HPDE6-E6E7 (cell line): ENCODE measurements at regions not wholly inside any gene's neighbourhood (a gene's known extent, or its start where the extent isn't known, plus 50 kb on each side); places are given as distances from the start of the nearest gene placed in this dataset.
"Not testable (repeated sequence)": the region's sequence is repeated elsewhere in the genome, so short reads cannot be mapped to it uniquely, and the experiment has no call there.

Experiments used
- DNase-seq: peaks from one replicate; pipeline ENCODE4 v3.0.0; 2011; ENCODE audit warnings: missing footprints; ENCODE audit errors: extremely low spot score

DNA sequence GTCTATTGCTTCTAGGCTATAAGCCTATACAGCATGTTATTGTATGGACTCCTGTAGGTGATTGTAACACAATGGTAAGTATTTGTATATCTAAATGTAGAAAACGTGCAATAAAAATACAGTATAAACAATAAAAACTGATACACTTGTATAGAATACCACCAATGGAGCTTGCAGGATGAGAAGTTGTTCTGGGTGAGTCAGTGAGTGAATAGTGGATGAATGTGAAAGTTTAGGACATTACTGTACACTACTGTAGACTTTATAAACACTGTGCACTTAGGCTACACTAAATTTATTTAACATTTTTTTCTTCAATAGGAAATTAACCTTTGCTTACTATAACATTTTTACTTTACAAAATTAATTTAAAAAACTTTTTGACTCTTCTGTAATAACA, 679.2 kb upstream of the ZNF804A start:
- no peak for DNase-seq

DNA sequence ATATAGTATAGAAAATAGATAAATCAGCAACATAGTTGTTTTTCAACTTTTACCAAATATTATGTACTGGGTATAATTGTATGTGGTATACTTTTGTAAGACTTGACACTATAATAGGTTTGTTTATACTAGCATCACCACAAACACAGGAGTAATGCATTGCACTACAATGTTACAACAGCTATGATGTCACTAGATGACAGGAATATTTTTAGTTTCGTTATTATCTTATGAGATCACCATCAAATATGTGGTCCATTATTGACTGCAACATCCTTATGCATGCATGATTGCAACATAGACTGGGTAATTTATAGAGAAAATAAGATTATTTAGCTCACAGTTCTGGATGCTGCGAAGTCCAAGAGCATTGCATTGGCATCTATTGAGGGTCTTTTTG, 678.4 kb upstream of the ZNF804A start:
- DNase-seq = no peak

DNA sequence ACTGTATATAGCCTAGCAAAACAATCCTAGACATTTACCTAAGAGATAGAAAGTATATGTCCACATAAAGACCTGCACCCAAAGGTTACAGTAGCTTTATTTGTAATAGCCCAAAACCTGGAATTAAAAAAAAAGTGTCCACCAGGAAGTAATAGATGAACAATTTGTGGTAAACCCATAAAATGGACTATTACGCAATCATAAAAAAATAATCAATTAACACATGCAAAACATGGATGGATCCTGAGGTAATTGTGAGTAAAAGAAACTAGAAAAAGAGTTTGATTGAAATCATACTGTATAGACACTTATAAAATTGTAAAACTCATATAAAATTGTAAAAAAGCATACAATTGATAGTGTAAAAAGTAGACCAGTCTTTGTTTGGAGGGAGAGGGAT, 673.0 kb upstream of the ZNF804A start:
- DNase-seq = no peak

DNA sequence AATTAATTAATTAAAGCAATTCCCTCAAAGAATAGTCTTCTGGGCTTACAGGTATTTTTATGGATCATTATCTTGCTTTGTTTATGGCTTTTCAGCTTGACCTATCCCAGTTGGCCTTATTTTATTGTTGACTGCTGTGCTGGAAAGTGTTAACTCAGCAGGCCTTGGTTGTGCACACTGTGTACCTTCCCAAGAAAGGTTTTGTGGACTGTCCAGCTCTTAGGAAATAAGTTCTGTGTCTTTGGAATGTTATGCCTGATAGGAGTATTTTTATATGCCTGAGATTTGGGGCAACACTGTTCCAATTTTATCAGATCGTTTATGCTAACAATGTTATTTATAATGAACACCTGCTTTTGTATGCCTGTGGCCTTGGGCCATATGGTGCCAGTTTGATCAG, 671.9 kb upstream of the ZNF804A start:
- DNase-seq = no peak

DNA sequence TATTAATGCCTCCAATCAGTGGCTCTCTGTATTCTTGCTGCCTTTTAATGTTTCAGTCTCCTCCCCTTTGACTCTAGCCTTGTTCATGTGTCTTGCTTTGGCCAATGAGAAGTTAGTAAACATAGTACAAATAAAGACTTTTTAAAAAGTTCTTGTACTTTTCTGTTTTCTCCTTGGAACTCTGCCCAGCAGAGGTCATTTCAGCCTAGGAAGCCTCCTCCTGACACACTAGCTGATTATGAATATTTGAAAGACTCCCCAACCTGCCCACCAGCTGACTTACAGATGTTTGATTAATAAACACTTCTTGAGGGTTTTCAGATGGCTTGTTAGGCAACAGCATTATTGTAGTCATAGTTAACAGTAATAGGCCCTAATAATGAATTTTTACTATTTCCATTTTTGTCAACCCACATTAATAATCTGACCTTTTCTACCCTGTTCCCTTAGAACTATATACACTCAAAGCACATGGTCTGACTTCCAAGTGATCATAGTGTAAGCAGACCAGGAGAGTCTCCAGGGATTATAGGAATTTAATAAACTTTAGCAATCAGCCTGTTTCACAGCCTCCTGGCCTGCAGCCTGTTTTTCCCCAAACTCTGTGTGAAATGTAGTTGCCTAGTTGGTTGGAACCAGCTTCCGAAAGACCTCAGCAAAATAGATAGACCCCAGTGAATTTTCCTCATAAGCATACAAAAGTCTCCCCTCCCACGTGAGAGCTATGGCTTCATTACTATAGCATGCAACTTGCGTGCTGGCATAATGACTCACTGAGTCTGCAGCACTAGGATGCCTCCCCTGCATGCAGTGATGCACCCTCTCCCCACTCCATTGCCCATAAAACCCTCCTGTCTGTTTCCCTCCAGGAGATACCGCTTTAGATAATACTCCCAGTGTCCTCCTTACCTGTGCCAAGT, 670.7 kb upstream of the ZNF804A start:
- no peak for DNase-seq

DNA sequence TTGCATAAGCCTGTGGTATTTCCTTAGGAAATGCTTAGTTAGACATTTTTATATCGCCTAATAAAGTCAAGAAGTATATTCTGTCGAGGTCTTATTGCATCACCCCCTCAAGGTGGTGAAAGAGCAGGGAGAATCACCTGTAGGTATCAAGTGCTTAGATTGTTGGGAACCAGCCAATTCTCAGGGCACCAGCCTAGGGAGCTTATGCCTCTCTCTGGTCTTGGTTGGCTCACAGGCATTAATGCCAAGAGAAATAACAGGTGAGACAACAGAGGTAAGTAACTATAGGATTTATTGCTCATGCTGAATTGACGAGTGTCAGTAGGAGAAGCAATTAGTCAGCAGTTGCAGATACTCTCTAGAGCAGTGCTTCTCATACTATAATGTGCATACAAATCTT, 663.3 kb upstream of the ZNF804A start:
- DNase-seq = no peak

DNA sequence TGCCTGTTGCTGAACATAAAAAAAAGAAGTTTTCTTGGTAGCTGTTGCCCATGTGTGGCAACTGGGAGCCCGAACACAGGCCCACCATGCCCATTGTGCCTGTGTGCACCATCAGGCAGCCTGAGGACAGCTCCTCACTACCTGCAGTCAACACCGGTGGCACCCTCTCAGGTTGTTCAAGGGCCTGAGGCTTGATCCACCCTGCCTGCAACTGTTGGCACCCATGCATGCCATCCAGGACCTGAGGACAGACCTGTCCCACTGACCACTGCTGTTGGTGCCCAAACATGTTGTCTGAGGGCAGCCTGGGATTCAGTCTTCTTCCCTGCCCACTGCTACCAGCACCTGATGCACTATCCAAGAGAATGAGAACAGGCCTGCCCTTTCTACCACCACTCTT, 661.1 kb upstream of the ZNF804A start:
- no peak for DNase-seq

DNA sequence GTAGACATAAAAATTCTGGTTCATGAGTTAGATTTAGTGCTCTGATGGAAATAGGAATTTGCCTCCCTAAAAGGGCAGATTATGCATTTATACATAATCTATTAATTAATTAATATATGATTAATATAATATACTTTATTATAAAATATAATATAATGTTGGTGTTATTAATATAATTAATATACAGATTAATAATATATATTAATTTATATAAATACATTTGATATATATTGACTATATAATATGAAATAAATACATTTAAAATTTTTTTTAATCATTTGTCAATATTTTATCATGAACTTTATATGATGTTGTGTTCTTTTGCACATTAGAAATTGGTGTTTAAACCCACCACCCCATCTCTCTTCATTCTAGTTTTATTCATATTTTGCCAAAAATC, 652.1 kb upstream of the ZNF804A start:
- no peak for DNase-seq

DNA sequence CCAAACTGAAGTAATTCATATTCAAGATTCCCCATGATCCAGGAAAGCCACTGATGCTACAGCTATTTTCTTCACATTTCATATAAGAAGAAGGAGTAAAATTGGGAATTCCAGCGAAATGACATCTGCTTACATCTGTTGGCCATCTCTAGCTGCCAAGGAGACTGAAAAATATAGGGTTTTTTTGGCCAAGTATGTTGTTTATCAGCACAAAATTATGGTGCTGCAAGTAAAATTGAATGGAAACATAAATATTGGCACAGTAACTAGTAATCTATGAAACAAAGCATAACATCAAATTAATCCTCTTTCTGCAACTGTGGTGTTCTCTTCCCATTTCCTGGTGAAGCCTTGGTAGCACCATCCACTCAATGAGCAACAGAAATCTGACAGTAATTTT, 649.5 kb upstream of the ZNF804A start:
- no peak for DNase-seq

DNA sequence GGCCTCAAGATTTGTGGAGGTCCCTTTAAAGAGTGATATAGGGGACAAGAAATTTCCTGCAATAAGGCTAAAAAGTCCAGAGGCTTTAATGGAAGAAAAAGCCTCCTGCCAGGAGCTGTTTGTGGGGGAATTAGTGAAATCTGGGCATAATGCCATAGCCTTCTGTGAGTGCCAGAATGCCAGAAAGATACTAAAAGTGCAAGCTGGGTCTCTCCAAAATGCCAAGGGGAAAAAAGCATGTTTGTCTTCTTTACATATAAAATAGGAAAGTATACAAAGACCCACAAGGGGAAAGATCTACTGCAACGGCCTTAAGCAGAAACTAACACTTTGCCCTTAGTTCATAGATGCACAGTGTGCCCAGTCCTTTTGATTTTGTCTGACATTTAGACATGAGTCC, 647.7 kb upstream of the ZNF804A start:
- no peak for DNase-seq

DNA sequence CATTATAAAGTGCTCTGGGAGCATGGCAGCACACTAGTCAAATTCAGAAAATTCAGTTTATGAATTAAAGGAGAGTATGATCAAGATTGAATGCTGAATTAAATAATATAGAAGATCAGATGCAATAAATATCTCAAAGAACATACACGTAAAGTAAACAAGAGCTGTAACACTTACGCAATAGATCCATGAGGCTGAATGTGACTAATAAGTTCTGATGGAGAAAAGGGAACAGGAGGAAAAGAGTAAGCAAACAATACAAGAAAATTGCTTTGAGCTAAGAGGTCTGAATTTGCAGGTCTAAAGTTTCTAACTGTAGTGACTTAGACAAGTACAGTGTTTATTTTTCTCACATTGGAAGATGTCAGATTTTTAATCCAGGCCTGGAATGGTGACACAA, 646.7 kb upstream of the ZNF804A start:
- DNase-seq = peak; percentile 4

DNA sequence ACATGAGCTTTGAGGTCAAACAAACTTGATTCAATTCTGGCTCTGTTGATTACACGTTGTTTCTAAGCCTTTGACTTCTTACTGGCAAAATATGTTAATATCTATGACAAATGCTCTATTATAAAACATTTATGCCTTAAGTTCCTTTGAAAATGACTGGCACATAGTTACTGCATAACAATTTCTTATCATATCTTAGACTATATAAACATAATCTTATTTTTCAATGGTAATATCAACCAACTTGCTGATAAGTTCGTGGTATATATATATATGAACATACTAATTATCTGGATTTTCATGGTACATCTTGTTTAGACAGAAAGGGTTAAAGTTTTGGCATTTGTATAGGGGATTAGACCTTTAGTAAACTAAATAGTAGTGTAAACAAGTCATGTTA, 645.6 kb upstream of the ZNF804A start:
- no peak for DNase-seq

DNA sequence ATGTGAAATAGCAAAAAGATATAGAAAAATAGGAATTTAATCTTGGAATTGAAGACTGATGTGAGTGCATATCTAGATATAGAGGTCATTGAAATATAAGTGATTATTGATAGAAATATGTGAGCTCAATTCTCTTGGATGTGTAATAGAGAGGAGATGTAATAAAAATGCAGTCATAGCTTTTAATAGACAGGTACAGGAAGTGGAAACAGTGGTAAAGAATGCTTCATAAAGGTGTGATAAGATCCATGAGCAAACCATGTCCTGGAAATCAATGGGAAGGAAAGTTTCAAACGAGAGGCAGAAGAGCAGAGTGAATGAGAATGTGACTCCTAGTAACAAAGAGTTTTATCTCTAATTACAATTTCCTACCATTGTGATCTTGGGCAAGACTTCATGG, 634.7 kb upstream of the ZNF804A start:
- DNase-seq = no peak

DNA sequence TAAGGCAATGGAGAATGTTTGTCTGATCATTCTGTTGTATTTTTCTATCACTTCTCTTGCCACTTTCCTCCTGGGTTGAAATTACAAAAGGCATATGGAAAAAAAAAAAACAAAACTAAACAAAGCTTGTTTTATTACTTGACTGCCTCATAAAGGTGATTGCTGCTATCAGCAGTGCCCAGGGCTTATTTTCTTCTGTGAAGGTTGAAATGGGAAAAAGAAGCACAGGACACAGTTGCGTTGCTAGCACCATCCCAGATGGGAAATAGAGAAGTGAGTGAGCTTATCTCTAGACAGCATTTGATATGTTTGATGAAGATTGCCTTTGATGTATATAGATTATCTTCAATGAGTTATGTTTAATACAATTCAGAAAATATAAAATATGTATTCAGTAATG, 633.8 kb upstream of the ZNF804A start:
- DNase-seq = no peak

DNA sequence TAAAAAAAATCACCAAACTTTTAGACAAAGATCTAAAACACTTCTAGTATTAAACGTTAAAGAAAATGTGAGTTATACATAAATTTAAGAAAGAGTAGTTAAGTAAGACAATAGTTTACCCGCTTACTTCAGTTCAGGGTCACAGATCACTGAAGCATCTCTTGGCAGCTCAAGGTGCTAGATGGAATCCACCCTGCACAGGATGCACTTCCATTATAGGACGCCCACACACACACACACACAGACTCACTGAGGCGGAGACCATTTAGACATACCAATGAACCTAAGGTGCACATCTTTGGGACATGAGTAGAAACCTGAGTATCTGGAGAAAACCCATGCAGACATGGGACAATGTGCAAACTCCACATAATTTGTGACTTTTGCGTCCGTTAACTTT, 630.6 kb upstream of the ZNF804A start:
- no peak for DNase-seq

DNA sequence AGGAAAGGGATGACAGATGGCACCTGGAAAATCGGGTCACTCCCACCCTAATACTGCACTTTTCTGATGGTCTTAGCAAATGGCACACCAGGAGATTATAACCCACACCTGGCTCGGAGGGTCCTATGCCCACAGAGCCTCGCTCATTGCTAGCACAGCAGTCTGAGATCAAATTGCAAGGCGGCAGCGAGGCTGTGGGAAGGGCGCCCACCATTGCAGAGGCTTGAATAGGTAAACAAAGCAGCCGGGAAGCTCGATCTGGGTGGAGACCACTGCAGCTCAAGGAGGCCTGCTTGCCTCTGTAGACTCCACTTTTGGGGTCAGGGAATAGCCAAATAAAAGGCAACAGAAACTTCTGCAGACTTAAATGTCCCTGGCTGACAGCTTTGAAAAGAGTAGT, 622.7 kb upstream of the ZNF804A start:
- DNase-seq = not testable (repeated sequence)

DNA sequence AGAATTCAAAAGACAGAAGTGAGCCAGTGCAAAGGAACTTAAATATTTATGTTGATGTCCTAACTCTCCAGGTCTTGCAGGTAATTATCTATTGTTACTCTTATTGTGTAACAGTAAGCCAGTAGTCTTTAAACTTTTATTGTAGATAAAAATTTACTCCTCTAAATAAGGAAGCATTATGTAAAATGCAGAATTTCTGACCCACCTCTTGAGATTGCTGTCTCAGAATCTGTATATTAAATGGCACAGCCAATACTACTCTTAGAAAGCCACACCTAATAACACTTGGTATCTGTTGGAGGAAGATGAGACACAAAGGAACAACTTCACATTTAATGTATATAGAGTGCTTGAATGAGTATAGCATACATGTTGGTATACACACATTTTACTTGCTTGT, 613.5 kb upstream of the ZNF804A start:
- no peak for DNase-seq

DNA sequence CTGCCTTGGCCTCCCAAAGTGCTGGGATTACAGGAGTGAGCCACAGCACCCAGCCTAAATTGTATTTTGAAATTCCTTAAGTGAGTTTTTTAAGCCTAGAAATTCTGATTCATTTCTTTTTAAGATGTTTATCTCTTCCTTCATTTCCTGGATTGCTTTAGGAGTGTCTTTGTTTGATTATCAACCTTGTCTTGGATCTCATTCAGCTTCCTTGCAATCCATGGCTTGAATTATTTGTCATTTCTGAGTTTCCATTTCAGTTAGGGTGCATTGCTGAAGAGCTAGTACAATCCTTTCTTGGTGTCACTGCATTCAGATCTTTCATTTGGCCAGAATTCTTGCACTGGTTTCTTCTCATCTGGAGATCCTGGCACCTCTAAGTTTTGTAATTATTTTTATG, 606.4 kb upstream of the ZNF804A start:
- no peak for DNase-seq

DNA sequence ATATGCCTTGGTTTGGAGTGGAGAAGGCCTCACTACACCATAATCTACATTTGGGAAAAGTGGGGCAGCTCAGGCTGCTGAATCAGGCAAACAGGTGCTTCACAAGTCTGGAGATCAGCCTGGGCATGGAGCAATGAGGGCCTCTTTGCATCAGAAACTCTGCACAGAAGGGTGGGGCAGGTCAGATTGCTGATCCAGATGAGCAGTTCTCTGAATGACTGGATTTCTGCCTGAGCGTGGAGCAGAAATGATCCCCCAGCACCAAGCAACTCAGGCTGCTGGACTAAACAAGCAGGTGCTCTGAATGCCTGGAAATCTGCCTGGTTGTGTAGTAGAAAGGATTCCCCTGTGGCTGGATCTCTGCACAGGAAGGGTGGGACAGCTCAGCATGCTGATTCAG, 605.3 kb upstream of the ZNF804A start:
- DNase-seq = no peak

DNA sequence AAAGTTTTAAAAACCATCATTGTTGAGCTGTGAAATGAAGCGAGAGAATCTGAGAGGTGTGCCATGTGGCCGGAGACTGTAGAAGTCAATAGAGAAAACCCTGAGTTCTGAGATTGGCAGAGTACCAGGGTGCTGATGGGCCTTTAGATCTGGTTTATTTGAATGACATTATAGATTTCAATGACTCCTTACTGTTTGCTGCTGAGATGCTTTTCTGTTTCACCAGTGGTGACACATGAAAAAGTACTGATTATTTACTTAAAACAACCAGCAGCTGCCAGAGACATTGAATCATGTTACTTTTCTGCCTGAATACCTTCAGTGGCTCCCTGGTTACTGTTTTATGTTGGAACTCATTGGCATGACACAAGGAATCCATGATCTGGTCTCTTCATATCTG, 602.7 kb upstream of the ZNF804A start:
- no peak for DNase-seq

DNA sequence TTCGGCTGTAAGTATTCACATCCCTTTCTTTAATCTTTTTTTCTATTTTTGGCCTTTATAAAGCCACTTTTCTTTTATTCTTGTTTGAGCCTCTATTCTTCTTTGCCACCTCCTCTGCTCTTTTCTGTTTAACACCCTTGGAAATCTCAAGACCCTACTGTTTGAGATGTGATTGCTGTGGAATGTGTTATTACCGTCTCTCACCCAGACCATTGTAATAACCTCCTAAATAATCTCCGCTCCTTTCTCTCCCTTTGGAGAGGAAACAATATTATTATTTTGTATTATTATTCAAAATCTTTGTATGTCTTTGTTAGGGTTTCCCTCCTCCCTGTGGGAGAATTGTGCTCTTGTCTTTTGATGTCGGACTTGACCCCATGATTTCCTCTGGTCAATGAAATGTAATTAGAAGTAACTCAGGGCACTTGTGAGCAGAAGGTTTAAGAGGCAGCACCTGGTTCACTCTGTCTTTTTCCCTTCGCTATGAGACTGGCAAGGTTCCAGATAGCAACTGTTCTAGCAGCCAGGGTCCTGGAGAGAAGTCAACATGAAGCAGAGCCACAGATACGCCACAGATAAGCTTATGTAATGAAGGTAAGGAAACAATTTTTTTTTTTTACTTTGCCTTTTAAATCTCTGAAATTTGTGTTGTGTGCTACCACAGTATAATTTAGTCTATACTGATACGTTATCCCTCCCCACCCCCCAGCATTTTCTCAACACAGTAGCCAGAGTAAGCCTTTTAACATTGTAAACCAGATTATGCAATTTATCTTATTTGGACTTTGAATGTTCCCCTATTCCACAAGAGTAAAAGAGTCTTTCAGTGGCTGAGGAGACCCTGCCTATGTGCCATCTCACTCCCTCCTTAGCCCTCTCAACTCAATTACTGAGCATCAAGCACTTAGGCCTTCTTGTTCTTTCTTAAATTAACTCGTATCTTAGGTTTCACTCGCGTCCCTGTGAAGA, 601.2 kb upstream of the ZNF804A start:
- no peak for DNase-seq

DNA sequence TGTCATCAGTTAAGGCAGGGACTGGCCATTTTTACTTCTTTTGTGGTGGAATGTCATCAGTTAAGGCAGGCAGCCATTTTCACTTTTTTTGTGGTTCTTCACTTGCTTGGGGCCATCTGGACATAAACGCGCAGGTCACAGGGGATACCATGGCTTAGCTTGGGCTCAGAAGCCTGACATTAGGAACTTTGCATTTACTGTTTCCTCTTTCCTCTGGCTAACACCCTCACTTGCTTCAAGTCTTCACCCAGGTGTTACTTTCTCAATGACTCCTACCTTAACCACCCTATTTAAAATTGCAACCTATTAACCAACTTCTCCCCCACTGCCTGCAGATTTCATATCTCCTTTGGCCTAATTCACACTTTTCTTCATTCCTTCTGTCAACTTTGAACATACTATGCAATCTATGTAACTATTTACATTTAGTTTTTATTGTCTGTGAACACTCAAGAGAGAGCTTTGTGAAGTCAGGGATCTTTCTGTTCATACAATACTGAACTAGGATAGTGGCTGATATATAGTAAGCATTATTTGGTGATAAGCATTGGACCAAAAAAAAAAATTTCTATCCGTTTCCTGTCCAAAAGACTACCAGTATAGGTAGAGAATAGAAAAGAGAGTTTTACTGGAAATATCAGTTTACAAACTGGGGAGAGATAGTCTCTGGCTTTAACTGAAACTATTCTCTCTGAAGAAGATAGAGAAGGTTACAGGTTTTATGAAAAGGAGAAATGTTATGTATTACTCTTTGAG, 600.1 kb upstream of the ZNF804A start:
- no peak for DNase-seq
